ENCODE measurements at regions not wholly inside any gene's neighbourhood (a gene's known extent, or its start where the extent isn't known, plus 50 kb on each side); places are given as distances from the start of the nearest gene placed in this dataset.

GRCh38 chr20:22752324-22752723, 168.0 kb upstream of the FOXA2 start:
- no peak overlapping the region for H3K14ac ChIP-seq (replicated peaks; ENCODE audit: low read depth, low read length)
- no peak for TF ChIP-seq RAD21 (IDR thresholded peaks at IDR 0.05; ENCODE audit: low read length)
- no peak for TF ChIP-seq RFX5 (IDR thresholded peaks at IDR 0.05; ENCODE audit: low read depth, low read length)
- TF ChIP-seq MAFK (IDR thresholded peaks at IDR 0.05; ENCODE audit: low read depth, low read length), result no peak
- DNase-seq (no peak), ATAC-seq (ENCODE audit: low read depth) (no peak)
- H2BK120ac ChIP-seq (ENCODE audit: low read depth, low read length), result no peak overlapping the region
- H3K9me1 ChIP-seq (ENCODE audit: insufficient read depth, low read length), result no peaks in the 10 kb centered on the region
- H3K4me3 ChIP-seq (ENCODE audit: insufficient read depth, low read depth, low read length), result no peak overlapping the region
- H3K27me3 ChIP-seq (ENCODE audit: control insufficient read depth, insufficient read depth, low read length), result peaks cover 4% of the 10 kb centered on the region
- no CpG with 5 or more reads among the region's 1 CpG for WGBS, 2 experiments (ENCODE audit: extremely low coverage in 2 of 2, insufficient read length in 1 of 2)
- H2BK20ac ChIP-seq (ENCODE audit: low read depth, low read length), result no peak overlapping the region
- H2BK15ac ChIP-seq (ENCODE audit: low read depth, low read length), result no peak overlapping the region
- H4K20me1 ChIP-seq (ENCODE audit: insufficient read depth, low read length), result no peaks in the 10 kb centered on the region
- H3K27ac ChIP-seq (ENCODE audit: insufficient read depth, low read length), result no peak overlapping the region
- dilution Hi-C loops (cut with HindIII; ENCODE audit: low sequenced_read_pairs, unreplicated experiment) (no loop called here), intact Hi-C loops (cut with micrococcal nuclease) (no loop called here), in situ Hi-C loops (cut with MboI; ENCODE audit: low sequenced_read_pairs) (no loop called here)
- H3K4me1 ChIP-seq (ENCODE audit: control insufficient read depth, insufficient read depth, low read length), result peaks cover 2% of the 10 kb centered on the region
- BruUV-seq (replicated peaks), result no TSS peak
- H2BK5ac ChIP-seq (ENCODE audit: low read depth, low read length, poor library complexity, severe bottlenecking), result no peak overlapping the region
- no peak overlapping the region for H3K4me2 ChIP-seq (ENCODE audit: low read depth, low read length)
- ChIA-PET POLR2A (ENCODE audit: unreplicated experiment) (no interaction called here), CTCF (no interaction called here)
- no peak overlapping the region for H4K91ac ChIP-seq (ENCODE audit: insufficient read depth, low read depth, low read length)
- H4K8ac ChIP-seq (ENCODE audit: low read depth in 2 of 2, low read length in 2 of 2), result no peak overlapping the region
- no peak overlapping the region for H3K18ac ChIP-seq (ENCODE audit: low read depth, low read length)
- no peak overlapping the region for H3K9ac ChIP-seq (ENCODE audit: low read depth, low read length)
- H3K4ac ChIP-seq (ENCODE audit: low read depth, low read length), result no peak overlapping the region
- no peaks in the 10 kb centered on the region for H3K79me1 ChIP-seq (ENCODE audit: low read depth in 1 of 2, low read length in 2 of 2)
- no peak overlapping the region for H2AK5ac ChIP-seq (ENCODE audit: low read depth, low read length)
- H3K56ac ChIP-seq (ENCODE audit: extremely low read depth, insufficient read depth, low read length), result no peak overlapping the region
- H3K23ac ChIP-seq (ENCODE audit: low read depth, low read length), result no peak overlapping the region
- no peak overlapping the region for H2AK9ac ChIP-seq (replicated peaks; ENCODE audit: low read depth, low read length, poor library complexity)
- H4K5ac ChIP-seq (ENCODE audit: low read depth, low read length), result no peak overlapping the region
- H3K36me3 ChIP-seq (ENCODE audit: control insufficient read depth, insufficient read depth, low read length), result no peaks in the 10 kb centered on the region
- no peaks in the 10 kb centered on the region for H3K9me3 ChIP-seq (ENCODE audit: control insufficient read depth, insufficient read depth, low read length)
- no peak overlapping the region for H2AFZ ChIP-seq (replicated peaks; ENCODE audit: low read length, poor library complexity)
